Stimulated activated CD4-positive, alpha-beta T cell treated with anti-CD3 and anti-CD28 coated beads, TNF-alpha, amount 100 ng/mL, for 48 hours (primary cell): ENCODE measurements at regions not wholly inside any gene's neighbourhood (a gene's known extent, or its start where the extent isn't known, plus 50 kb on each side); places are given as distances from the start of the nearest gene placed in this dataset.
"Not testable (repeated sequence)": the region's sequence is repeated elsewhere in the genome, so short reads cannot be mapped to it uniquely, and the experiment has no call there.

Experiments used
- DNase-seq, 3 donors: peaks; one replicate each; pipeline ENCODE4 v3.0.0-alpha.2; 2020; ENCODE audit warnings: low read depth in 3 of 3

DNA sequence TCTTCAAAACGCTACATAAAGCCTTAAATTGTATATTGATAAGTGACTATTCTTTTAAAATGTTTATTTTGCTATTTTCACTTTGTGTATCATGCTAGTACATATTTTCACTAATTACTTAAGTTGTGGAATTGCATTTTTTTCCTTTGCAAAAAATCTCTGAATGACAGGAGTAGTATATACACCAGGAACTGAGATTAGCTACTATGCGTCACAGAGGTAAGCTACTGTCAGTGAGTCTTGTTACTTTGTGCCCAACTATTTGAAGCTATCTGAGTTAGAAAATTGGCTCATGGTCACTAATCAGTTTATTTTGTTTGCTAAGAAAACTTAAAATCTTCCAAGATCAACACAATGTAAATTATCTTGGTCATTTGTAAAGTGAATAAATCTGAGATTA lies 887.4 kb downstream of the TMTC2 start:
- no peak for DNase-seq

DNA sequence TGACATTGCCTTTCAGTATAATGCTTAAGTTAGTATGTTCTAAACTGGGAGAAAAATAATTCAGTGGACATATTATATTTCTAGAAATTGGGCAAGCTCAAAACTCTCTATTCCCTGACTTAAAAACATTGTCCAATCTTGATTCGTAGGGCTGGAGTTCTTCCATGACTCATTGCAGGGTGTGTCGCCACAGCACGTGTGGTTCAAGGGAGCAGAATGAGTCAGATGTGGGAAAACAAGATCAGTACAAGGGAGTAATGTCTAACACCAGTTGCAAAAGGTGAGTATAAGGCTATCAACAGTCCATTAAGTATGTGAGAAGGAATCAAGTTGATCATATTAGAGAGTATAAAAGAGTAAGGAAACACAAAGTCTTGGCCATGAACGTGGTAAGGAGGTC lies 887.0 kb downstream of the TMTC2 start:
- DNase-seq, result no peak

DNA sequence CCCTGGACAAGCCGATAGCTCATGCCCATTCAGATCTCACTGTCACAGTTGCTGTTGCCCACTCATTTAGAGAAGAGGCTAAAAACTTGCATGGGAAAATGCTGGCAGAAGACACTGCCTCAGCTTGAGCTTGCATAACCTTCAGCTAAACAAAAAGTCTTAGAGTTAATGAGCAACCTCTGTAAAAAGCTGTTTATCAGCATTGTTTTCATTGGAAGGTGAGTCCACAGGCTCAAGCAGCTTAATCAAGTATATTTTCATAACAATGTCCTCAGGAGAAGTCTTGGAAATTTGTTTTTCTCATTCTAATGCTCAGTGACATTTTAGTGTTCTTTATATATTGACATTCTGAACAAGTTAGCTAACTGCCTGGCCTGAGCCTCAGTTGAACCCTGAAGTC lies 872.9 kb downstream of the TMTC2 start:
- no peak for DNase-seq

DNA sequence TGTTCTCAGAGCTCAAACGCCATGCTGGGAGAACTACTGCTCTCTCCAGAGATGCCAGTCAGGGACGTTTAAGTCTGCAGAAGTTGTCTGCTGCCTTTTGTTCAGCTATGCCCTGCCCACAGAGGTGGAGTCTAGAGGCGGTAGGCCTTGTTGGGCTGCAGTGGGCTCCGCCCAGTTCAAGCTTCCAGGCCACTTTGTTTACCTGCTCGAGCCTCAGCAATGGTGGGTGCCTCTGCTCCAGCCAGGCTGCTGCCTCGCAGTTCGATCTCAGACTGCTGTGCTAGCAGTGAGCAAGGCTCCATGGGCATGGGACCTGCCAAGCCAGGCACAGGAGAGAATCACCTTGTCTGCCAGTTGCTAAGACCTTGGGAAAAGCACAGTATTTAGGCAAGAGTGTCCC lies 869.3 kb downstream of the TMTC2 start:
- not testable (repeated sequence) for DNase-seq

DNA sequence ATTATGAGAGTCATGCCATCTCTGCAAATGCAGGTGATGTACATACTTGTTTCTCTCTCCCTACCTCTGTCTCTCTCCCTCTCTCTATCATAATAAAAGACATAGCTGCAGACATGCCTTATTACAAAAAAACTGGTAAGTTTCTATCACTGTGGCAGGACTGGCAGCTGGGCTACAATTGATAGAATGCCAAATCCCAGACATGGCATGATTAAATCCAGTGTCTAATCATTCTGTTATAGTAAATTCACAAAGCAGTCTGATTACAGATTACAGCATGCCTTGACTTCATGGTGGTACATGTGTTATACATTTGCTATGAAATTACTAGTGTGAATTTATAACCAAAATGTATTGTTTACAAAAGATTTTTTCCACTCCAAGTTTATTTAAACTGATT lies 854.7 kb downstream of the TMTC2 start:
- no peak for DNase-seq

GRCh38 chr12:83538361-83538965 lies 851.8 kb downstream of the TMTC2 start:
- no peak for DNase-seq

DNA sequence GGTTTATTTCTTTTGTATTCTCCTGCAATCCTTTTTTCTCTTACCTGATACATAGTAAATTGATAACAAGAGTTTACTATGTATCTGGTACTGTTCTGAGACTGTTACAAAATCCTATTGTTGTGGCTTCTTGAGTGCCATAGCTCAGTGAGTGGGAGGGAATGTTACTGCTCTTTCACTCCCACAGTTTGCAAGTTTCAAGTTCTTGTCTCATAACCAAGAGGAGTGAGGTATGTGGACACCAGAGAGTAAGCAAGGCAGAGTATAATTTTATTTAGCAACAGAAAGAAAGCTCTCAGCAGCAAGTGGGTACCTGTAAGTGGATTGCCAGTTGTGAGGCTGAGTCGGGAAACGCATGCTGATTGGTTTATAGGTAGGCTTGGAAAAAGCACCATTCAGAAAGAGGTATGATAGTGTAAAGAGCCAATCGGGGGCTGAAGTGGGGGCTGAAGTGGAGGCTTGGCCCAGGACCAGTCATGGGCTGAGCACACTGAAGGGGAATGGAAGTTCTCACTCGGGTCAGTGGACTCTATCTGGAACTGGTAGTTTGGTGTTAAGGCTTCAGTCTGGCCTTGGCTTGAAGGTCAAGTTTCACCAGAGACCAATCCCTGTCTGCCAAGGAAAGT lies 850.8 kb downstream of the TMTC2 start:
- no peak for DNase-seq

DNA sequence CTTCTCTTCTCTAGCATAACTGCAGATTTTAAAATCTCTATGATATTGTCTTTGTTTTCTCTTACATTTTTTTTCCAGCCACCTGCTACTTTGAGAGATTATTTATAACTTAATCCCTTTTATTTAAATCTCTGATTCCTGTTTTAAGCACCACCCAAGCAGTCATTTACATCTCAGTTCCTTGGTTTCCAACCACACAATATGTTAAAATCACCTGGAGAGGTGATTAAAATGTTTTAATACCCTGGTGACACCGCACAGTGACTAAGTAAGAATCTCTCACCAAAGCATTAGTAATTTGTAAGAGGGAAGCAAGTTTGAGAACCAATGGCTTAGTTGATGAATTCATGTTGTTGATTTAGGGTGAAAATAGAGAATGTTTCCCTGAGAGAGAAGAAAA lies 849.8 kb downstream of the TMTC2 start:
- no peak for DNase-seq

- DNase-seq, result no peak
These were observed 841.9 kb downstream of the TMTC2 start for GRCh38 chr12:83528571-83528970.

DNA sequence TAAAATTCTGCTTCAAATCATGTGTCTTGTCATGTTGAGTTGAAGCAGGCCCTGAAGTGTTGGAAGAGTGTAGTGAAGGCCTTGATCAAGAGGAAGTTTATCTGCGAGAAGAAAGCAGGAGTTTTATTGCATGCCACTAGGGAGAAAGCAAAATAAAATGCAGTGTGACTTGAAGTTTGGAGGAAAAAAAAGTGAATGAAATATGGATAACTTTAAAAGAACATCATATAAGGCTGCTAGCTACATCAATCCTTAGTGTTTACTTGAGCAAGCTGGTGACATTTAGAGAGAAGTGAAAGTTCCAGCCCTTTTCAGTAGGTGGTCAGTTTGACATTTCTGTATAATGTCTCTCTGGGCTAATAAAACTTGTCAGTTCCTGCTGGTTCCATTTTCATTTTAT lies 841.1 kb downstream of the TMTC2 start:
- no peak for DNase-seq

- no peak for DNase-seq
These were observed 828.8 kb downstream of the TMTC2 start for GRCh38 chr12:83515306-83516026.

GRCh38 chr12:83514372-83514771 lies 827.7 kb downstream of the TMTC2 start:
- no peak for DNase-seq

- no peak for DNase-seq
These were observed 820.1 kb downstream of the TMTC2 start for GRCh38 chr12:83506841-83507240.

DNA sequence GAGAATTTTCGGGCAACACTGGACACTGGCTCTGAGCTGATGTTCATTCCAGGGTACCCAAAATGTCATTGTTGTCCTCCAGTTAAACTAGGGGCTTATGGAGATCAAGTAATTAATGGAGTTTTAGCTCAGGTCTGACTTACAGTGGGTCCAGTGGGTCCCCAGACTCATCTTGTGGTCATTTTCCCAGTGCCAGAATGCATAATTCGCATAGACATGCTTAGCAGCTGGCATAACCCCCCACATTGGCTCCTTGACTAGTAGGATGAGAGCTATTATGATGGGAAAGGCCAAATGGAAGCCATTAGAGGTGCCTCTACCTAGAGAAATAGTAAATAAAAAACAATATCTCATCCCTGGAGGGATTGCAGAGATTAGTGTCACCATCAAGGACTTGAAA lies 818.9 kb downstream of the TMTC2 start:
- DNase-seq, result no peak

DNA sequence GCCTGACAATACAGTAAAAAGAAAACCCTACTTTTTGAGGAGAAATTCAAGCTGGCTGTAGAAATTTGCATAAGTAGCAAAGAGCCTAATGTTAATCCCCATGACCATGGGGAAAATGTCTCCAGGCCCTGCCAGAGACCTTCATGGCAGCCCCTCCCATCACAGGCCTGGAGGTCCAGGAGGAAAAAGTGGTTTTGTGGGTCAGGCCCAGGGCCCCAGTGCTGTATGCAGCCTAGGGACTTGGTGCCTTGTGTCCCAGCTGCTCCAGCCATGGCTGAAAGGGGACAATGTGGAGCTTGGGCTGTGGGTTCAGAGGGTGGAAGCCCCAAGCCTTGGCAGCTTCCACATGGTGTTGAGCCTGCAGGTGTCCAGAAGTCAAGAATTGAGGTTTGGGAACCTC lies 813.2 kb downstream of the TMTC2 start:
- not testable (repeated sequence) for DNase-seq

GRCh38 chr12:83477696-83478095 lies 791.0 kb downstream of the TMTC2 start:
- DNase-seq, result no peak

DNA sequence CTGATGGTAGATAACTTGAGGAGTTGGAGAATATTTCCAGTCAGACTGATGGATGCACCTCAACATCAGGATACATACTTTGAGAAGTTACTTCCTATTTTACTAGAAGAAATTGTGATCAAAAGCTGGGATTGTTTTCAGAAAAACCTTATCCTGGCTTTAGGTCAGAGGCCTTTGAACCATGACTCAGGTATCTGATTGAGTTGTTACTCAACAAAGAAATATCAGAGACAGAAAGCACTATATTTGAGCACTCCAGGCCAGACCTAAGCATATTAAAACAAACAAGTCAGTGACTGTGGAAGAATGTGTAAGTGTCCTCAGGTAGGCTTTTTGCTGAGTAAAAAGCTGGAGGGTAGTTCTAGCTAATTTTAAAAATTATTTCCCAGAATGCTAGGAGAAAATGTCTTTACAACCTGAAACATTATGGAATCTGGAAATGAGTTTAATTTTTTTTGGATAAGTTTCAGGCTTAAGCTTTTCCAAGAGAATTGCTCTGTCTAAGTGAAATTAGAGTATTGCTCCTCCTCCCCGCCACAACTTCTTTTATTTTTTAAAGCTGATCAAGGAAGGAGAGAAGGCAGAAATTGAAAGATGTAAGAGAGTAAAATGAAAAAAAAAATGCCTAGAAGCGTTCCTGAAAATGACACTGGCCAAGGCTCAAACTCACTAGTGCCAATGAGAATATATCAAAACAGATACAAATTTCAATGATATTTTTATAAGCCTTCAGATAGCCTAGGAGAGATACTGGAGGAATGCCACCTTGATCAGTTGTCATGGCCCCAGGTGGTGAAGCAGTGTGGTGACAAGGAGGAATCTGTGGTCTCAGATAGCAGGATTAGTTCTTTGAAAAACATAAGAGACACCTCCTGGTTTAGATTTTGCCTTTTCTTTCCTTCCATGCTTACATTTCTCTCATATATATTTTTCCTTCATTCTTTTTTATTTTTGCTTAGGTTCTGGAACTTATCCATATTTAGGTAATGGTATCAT lies 790.3 kb downstream of the TMTC2 start:
- no peak for DNase-seq

DNA sequence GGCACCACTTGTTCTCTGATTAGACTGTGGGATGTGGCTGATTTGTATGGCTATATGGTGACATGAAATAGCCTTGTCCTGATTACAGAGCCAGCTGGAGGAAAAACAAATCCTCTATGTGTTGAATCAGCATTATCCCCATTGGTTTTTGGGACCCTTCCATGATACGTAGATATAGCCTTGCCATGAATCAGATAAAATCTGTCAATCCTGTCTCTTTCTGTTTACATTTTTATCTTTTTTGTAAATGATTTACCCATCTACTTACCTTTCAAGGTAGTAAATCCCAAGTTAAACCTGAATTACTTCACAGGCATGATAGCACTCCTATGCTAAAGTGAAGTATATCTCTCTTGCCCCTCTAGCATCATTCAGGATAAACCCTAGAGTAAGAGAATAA lies 789.3 kb downstream of the TMTC2 start:
- DNase-seq, result no peak

DNA sequence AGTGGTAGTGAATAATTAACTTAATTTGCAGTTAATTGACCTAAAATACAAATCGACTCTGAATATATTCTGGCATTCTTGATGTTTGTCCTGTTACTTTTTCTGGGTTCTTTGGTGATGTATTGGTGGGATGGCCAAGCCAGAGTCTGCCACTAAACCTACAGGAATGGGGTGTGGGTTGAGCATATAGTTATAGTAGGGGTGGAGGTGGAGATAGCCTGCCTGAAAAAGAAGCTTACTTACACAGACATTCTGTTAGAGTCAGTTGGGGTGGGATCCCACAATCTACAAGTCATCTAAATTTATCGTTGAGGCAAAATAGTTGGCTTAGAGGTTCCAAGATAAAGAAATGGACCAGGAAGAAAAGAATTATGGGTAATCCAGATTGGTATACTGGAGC lies 787.7 kb downstream of the TMTC2 start:
- DNase-seq, result no peak

DNA sequence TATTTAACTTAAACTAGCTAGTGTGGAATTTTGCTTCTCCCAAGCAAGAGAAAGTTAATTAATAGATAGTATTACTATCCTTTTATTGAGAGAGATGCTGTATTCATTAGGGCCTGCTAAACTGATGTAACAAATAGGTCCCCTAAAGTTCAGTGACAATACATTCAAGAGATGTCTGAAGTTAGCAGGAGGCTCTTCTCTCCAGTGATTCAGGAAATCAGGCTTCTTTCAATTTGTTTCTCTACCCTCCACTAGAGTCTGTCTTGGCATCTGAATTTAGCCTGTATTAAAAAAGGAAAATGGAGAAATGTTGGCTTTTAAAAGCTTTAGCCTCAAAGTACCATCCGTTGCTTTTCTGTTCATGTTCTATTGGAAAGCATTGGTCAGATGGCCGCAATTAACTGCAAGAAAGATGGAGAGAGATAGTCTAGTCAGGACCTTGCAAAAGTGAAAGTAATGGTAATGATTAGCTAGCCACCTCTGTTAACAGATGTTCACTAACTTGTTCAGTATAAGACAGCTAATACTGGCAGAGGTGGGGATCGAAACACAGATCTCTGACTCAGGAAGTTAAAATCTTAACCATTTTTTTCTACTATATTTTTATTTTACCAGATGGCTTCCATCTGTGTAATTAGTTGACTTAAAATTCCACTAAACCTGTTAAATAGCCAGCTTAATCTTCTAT lies 786.8 kb downstream of the TMTC2 start:
- no peak for DNase-seq

GRCh38 chr12:83472772-83473171 lies 786.1 kb downstream of the TMTC2 start:
- no peak for DNase-seq

DNA sequence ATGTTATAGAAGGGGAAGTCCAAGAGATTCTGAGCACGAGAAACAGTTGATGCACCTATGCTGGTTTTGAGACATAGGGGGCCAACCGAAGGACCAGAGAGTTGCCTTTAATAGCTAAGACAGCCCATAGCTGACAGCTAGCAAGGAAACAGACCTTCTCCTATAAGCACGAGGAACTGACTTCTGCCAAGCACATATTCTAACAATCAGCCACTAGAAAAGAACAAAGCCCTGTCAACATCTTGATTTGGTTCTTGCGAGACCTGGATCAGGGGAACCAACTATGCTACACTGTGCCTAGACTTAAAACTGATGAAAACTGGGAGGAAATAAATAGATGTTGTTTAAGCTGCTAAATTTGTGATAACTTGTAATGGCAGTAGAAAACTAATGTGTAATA lies 785.6 kb downstream of the TMTC2 start:
- DNase-seq, result no peak
